Activated CD4-positive, alpha-beta T cell treated with anti-CD3 and anti-CD28 coated beads, Interleukin-2, Interleukin-4, amounts not matched to agents 100 ng/mL and 50 ng/mL, durations not matched to agents 16 hours and 8 hours (primary cell): ENCODE measurements at regions not wholly inside any gene's neighbourhood (a gene's known extent, or its start where the extent isn't known, plus 50 kb on each side); places are given as distances from the start of the nearest gene placed in this dataset.
"Not testable (repeated sequence)": the region's sequence is repeated elsewhere in the genome, so short reads cannot be mapped to it uniquely, and the experiment has no call there.

Experiments used
- DNase-seq: peaks from one replicate; pipeline ENCODE4 v3.0.0-alpha.2; 2020; ENCODE audit warnings: low spot score

DNA sequence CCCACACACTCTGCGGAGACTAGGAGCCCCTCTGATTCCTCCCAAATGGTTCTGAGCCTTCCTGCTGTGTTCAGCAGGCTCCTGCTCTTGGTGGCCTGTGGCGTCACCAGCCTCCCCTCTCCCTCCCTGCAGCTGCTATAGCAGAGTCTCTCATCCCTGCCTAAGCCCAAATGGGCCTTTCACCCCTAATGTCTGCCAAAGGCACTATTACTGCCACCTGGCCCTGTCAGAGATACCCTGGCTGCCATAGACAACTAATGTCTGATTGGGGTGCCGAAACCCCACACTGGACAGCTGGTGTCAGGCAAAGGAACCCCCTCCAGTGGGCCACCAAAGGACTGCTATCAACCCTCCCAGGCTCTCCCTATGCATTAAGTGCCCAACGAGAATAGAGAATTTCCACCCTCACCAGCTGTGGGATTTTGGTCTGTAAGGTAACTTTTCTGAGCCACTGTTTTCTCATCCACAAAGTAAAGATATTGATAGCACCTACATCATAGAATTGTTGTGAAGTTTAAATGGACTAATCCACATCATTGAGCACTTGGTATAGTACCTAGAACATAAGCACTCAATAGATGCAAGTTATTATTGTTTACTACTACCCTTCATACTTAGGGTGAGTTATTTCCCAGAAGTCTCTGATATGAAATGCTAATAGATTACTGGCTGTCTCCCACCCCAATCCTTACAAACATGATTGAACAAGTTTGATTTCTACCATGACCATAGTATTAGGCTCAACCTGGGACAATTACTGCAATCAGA is 421.3 kb downstream of the MID1IP1 start:
- DNase-seq, result no peak

GRCh38 chrX:39226251-39226650 is 425.0 kb downstream of the MID1IP1 start:
- no peak for DNase-seq

- DNase-seq, result no peak
Measured at GRCh38 chrX:39227371-39227770, 426.1 kb downstream of the MID1IP1 start.

- DNase-seq, result no peak
Measured at GRCh38 chrX:39238006-39238405, 436.7 kb downstream of the MID1IP1 start.

- peak; percentile 33 for DNase-seq
Measured at GRCh38 chrX:39242187-39242586, 440.9 kb downstream of the MID1IP1 start.

DNA sequence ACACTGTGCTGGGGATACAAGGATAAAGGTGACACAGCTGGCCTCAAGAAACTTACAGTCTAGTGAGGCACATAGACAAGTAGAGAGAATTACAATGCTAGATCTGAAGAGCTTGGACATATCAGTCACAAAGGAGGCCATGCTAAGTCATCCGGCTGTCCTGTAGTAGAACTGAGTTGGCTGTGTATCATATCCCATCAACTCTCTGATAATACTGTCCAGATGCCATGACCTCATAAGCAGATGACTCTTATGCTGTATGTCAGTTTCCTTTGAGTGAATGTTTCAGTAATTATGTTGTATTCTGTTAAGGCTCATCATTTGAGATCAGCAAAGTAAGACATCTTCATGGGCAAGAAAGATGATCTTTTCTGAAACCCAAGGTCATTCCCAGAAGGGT is 442.9 kb downstream of the MID1IP1 start:
- DNase-seq, result no peak

GRCh38 chrX:39245024-39245423 is 443.8 kb downstream of the MID1IP1 start:
- no peak for DNase-seq

DNA sequence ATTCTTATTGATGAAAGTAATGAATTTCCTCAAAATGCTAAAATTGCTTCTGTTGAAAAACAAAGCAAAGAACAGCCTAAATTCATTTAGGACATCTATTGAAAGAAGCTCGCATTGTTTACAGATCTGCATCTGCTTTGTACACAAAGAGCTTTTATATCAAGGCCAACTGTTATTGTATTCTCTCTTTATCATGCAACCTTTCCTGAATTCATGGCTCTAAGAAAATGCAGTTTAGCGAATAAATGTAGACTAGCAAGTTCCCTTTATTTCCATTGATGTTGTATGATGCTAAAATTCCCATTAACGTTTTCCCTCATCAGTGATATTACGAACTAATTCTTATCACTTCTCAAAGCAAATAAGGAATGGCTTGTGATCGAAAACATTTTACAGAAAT is 446.3 kb downstream of the MID1IP1 start:
- no peak for DNase-seq

DNA sequence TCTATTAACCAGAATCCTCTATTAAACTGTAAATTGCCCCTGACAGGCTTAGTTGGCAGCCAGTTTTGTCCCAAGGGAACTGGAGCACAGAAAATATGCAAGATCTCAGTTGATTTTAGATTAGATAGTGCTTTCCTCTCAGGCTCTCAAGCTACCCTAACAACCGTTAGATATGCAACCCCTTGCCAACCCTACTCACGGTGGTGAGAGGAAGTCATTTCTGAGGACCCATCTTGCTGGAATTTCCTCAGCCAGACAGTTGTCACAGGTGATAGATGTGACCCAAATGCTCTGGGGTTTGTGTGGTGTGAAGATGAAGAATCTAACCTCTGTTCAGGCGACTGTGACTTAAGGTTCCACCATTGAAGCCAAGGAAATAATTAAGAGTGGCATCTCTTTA is 447.1 kb downstream of the MID1IP1 start:
- DNase-seq, result no peak

- no peak for DNase-seq
Measured at GRCh38 chrX:39249999-39250398, 448.7 kb downstream of the MID1IP1 start.

DNA sequence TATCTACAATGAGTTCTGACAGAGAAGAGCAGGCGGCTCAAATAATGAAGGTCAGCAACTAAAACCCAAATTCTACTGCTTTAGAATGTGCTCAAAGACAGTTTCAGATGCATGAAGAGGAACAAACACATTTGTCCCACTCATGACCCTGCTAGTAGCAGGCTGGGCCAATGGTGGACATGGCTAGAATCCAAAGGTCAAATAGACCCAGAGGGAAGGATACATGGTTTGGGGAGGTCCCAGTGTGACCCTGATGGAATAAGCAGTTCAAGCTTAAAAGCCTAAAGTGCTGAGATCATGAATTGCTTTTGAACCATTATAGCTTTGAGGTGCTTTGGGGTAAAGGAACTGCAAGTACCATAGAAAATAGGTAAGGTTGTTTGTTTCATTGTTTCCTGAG is 450.7 kb downstream of the MID1IP1 start:
- no peak for DNase-seq

GRCh38 chrX:39253551-39253950 is 452.3 kb downstream of the MID1IP1 start:
- DNase-seq, result no peak

- no peak for DNase-seq
Measured at GRCh38 chrX:39258331-39258730, 457.1 kb downstream of the MID1IP1 start.

GRCh38 chrX:39260965-39261364 is 459.7 kb downstream of the MID1IP1 start:
- DNase-seq, result no peak

DNA sequence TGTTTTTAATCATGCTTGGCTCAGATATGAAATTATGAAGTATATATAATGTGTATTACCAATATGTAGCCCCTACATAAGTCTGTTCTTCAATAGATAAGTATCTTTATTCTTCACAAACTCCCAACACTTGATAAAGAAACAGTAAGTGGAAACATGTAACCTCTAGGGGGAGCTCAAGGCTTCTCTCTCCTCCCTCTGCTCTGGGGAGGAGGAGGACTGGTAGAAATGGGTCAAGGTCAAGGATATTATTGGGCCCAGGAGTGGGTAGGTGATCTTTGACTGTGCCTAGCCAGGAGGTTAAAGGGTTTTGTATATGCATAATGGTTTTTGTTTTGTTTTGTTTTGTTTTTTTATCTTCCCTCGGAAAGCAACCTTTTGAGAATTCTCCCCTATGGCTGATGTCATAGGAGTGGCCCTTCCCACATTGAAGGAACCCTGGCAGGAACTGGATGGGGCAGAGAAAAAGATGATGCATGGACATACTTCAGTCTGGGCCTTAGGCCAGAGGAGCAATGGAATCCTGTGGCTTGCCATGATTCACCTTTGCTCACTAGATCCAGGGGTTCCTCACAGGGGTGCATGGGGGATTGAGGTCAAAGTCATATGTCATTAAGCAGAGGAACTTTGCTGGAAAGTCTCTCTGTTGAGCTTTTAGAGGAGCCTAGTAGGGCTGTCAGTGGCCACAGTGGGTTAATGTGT is 460.3 kb downstream of the MID1IP1 start:
- peak; percentile 49 for DNase-seq

DNA sequence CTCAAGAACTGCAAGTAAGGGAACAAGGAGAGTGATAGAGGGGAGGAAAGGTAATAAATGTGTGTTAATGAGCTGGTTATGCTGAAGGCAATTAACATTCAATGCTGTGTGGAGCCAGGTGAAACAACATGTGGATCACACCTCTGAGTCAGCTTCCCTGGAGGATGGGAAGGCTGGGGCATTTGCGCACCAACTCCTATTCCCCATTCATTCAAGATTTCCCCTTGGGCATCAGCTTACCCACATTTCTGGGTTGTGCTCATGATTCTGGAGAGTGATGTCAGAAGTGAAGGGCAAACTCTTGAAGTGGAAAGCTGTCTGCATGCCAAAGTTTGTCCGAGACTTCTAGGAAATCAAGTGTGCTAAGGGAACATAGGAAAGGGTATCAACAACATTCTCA is 461.4 kb downstream of the MID1IP1 start:
- no peak for DNase-seq

DNA sequence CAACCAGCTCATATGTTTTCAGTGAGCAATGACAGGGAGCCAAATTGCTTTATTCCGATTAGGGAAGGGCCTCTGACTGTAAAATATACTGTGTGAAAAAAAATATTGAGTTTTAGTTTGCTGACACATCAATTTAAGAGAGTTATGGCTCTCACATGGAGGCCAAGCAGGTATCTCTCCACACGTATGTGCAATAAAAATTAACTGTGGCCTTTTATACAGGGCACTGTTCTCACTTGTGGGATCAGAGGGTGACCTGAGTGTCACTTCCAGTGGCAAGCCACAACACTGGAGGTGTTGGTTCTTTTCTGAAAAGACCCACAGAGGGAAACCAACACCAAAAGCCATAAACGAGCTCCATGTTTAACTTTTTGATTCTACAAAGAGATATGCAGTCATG is 462.8 kb downstream of the MID1IP1 start:
- DNase-seq, result no peak

DNA sequence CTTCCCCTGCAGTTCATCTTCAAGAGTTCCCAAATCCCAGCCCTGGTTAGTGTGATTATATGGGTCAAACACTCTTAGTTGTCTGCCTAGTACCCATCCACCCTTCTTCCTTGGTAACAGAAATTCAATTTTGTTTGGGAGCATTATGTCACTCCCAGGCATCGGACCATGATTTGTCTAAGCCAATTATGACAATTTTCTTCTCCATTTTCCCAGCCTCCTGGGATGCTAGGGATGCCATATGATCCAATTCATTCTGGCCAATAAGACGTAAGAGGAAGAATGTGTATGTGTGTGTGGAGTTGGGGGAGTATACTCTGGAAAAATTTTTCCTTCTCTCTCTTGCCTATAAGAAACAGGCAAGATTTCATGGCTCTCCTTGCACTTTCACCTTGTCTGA is 465.9 kb downstream of the MID1IP1 start:
- DNase-seq, result no peak

DNA sequence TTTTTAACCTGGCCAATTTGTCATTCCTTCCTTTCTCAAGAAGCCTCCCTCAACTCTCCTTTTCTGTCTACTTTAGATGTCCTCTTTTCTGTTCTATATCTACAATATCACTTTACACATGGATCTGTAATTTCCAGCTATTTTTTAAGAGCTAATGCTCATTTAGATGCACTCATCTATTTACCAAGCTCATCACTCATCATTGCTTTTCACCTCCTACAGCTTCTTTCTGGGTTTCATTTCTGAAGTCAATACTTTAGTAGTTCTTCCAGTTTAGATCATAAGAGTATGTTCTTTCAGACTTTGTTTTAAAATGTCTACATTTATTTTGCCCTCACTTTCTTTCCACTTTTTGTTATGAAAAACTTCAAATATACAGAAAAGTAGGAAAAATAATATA is 466.9 kb downstream of the MID1IP1 start:
- no peak for DNase-seq

DNA sequence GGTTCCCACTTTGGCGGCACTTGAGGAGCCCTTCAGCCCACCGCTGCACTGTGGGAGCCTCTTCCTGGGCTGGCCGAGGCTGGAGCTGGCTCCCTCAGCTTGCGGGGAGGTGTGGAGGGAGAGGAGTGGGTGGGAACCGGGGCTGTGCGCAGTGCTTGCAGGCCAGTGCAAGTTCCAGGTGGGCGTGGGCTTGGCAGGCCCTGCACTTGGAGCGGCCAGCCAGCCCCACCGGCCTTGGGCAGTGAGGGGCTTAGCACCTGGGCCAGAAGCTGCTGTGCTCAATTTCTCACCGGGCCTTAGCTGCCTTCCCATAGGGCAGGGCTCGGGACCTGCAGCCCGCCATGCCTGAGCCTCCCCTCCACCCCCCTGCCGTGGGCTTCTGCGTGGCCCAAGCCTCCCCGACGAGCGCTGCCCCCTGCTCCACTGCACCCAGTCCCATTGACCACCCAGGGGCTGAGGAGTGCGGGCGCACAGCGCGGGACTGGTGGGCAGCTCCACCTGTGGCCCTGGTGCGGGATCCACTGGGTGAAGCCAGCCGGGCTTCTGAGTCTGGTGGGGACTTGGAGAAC is 474.3 kb downstream of the MID1IP1 start:
- DNase-seq, result no peak

DNA sequence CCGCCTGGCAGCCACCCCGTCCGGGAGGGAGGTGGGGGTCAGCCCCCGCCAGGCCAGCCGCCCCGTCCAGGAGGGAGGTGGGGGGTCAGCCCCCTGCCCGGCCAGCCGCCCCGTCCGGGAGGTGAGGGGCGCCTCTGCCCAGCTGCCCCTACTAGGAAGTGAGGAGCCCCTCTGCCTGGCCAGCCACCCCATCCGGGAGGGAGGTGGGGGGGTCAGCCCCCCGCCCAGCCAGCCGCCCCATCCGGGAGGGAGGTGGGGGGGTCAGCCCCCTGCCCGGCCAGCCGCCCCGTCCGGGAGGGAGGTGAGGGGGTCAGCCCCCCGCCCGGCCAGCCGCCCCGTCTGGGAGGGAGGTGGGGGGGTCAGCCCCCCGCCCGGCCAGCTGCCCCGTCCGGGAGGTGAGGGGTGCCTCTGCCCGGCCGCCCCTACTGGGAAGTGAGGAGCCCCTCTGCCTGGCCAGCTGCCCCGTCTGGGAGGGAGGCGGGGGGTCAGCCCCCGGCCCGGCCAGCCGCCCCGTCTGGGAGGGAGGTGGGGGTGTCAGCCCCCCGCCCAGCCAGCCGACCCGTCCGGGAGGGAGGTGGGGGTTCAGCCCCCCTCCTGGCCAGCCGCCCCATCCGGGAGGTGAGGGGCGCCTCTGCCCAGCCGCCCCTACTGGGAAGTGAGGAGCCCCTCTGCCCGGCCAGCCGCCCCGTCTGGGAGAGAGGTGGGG is 476.6 kb downstream of the MID1IP1 start:
- DNase-seq, result not testable (repeated sequence)

DNA sequence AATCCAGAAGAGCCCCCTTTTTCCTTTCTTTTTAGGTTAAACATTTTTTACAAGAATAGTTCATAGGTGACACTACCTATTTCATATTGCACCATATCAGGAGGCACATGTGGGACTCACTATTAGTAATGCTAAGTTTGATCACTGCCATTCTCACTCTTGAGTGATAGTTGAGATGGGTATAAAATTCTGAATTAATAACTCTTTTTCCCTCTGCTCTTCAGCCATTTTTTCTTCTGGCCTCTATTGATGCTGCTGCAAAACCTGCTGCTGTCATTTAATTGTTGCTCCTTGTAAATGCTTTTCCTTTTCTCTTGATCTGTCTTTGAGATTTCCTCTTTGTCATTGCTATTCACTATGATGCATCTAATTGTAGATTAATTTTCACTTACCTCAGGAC is 482.0 kb downstream of the MID1IP1 start:
- DNase-seq, result no peak

- no peak for DNase-seq
Measured at GRCh38 chrX:39288592-39288991, 487.3 kb downstream of the MID1IP1 start.
